ENCODE measurements at regions not wholly inside any gene's neighbourhood (a gene's known extent, or its start where the extent isn't known, plus 50 kb on each side); places are given as distances from the start of the nearest gene placed in this dataset.

- TF ChIP-seq SIN3A (IDR thresholded peaks at IDR 0.05; ENCODE audit: borderline replicate concordance, insufficient read depth, low read length): no peak
- no peak for TF ChIP-seq POLR2AphosphoS5 (IDR thresholded peaks at IDR 0.05; ENCODE audit: low read depth, low read length)
- TF ChIP-seq FOXP2 (optimal IDR thresholded peaks at IDR 0.05; ENCODE audit: borderline replicate concordance, extremely low read depth, extremely low read length, insufficient read depth): no peak
- TF ChIP-seq REST (IDR thresholded peaks at IDR 0.05; ENCODE audit: insufficient read depth in 1 of 2, low read depth in 2 of 2, low read length in 2 of 2): no peak
Observed at GRCh38 chr10:129005804-129006203, 461.2 kb upstream of the MGMT start.

Measured in PFSK-1 (cell line).